ENCODE measurements at regions not wholly inside any gene's neighbourhood (a gene's known extent, or its start where the extent isn't known, plus 50 kb on each side); places are given as distances from the start of the nearest gene placed in this dataset.

GRCh38 chr7:81029511-81029910 is 110.7 kb upstream of the SEMA3C start:
- 89% methylated on average over 3 of the region's 3 CpGs; no CpG with 5 or more reads in 1 of the 2 experiments for WGBS, 2 experiments (ENCODE audit: extremely low coverage in 1 of 2, insufficient coverage in 1 of 2, insufficient read length in 1 of 2, insufficient replicate concordance in 2 of 2, low coverage in 1 of 2, low lambda C conversion rate in 2 of 2, missing lambda C conversion rate in 1 of 2)
- no peaks in the 10 kb centered on the region for H3K79me1 ChIP-seq (ENCODE audit: low read depth, low read length)
- H4K8ac ChIP-seq (ENCODE audit: extremely low read depth, insufficient read depth, low read length), result no peak overlapping the region
- H3K14ac ChIP-seq (ENCODE audit: insufficient read length), result no peak overlapping the region
- no peaks in the 10 kb centered on the region for H3K23me2 ChIP-seq (ENCODE audit: low read depth, low read length)
- no peak for FAIRE-seq
- no peak overlapping the region for H2BK15ac ChIP-seq (ENCODE audit: low read length)
- no peak overlapping the region for H4K91ac ChIP-seq (replicated peaks; ENCODE audit: insufficient read length, low read length)
- H3K18ac ChIP-seq (ENCODE audit: extremely low read depth, low read length), result no peak overlapping the region
- no peak overlapping the region for H2BK12ac ChIP-seq (ENCODE audit: low read depth, low read length)
- H3K27me3 ChIP-seq (replicated peaks in 1 of 4; ENCODE audit: control insufficient read depth in 3 of 4, extremely low read depth in 1 of 4, insufficient read depth in 3 of 4, low read length in 3 of 4), result no peaks in the 10 kb centered on the region
- ChIA-PET POLR2A (ENCODE audit: partially characterized antibody) (no interaction called here), CTCF (ENCODE audit: partially characterized antibody) (no interaction called here)
- H4K5ac ChIP-seq (ENCODE audit: insufficient read length, low read depth, low read length), result no peak overlapping the region
- H3K4ac ChIP-seq (replicated peaks; ENCODE audit: insufficient read length, low read depth, low read length), result no peak overlapping the region
- DNase-seq (ENCODE audit: low read depth in 1 of 2, low spot score in 2 of 2), result no peak
- no peaks in the 10 kb centered on the region for H4K20me1 ChIP-seq (replicated peaks in 1 of 2; ENCODE audit: control insufficient read depth in 1 of 2, insufficient read depth in 2 of 2, low read length in 2 of 2)
- no peak overlapping the region for H3K4me3 ChIP-seq (ENCODE audit: extremely low read depth in 1 of 4, insufficient read depth in 2 of 4, low read depth in 3 of 4, low read length in 4 of 4)
- H2AFZ ChIP-seq (ENCODE audit: low read length), result no peak overlapping the region
- no peak overlapping the region for H3K9ac ChIP-seq (replicated peaks in 1 of 4; ENCODE audit: extremely low read depth in 1 of 4, low read depth in 3 of 4, low read length in 3 of 4)
- no peak overlapping the region for H3K56ac ChIP-seq (replicated peaks; ENCODE audit: insufficient read length, low read depth, low read length)
- no peak overlapping the region for H2AK5ac ChIP-seq (ENCODE audit: low read depth, low read length)
- no peak overlapping the region for H3K27ac ChIP-seq (ENCODE audit: low read depth, low read length)
- H3K4me2 ChIP-seq (ENCODE audit: insufficient read depth in 1 of 2, low read depth in 2 of 2, low read length in 2 of 2), result no peak overlapping the region
- H3K36me3 ChIP-seq (ENCODE audit: control insufficient read depth in 2 of 4, insufficient read depth in 4 of 4, low read length in 3 of 4), result no peaks in the 10 kb centered on the region
- H3K23ac ChIP-seq (ENCODE audit: insufficient read length), result no peak overlapping the region
- no peak overlapping the region for H2BK120ac ChIP-seq (replicated peaks; ENCODE audit: low read depth, low read length)
- TF ChIP-seq RXRA (IDR thresholded peaks at IDR 0.05; ENCODE audit: insufficient read depth, low read depth, low read length) (no peak), CHD2 (IDR thresholded peaks at IDR 0.05; ENCODE audit: low read length) (no peak), PHF8 (conservative IDR thresholded peaks at IDR 0.05; ENCODE audit: low read depth, low read length) (no peak), ATF3 (IDR thresholded peaks at IDR 0.05; ENCODE audit: insufficient read depth, low read depth, low read length) (no peak)
- no peaks in the 10 kb centered on the region for H3K79me2 ChIP-seq (ENCODE audit: control insufficient read depth in 1 of 2, insufficient read depth in 2 of 2, low read length in 2 of 2)
- H3K9me3 ChIP-seq (ENCODE audit: insufficient read depth in 2 of 2, low read depth in 1 of 2, low read length in 1 of 2), result no peaks in the 10 kb centered on the region
- no peaks in the 10 kb centered on the region for H3K4me1 ChIP-seq (replicated peaks in 1 of 4; ENCODE audit: control insufficient read depth in 3 of 4, insufficient read depth in 4 of 4, low read length in 3 of 4)
- no peak overlapping the region for H2BK5ac ChIP-seq (ENCODE audit: low read depth, low read length)
- no peak overlapping the region for H2BK20ac ChIP-seq (ENCODE audit: low read length)
